ENCODE measurements at regions not wholly inside any gene's neighbourhood (a gene's known extent, or its start where the extent isn't known, plus 50 kb on each side); places are given as distances from the start of the nearest gene placed in this dataset.

DNA sequence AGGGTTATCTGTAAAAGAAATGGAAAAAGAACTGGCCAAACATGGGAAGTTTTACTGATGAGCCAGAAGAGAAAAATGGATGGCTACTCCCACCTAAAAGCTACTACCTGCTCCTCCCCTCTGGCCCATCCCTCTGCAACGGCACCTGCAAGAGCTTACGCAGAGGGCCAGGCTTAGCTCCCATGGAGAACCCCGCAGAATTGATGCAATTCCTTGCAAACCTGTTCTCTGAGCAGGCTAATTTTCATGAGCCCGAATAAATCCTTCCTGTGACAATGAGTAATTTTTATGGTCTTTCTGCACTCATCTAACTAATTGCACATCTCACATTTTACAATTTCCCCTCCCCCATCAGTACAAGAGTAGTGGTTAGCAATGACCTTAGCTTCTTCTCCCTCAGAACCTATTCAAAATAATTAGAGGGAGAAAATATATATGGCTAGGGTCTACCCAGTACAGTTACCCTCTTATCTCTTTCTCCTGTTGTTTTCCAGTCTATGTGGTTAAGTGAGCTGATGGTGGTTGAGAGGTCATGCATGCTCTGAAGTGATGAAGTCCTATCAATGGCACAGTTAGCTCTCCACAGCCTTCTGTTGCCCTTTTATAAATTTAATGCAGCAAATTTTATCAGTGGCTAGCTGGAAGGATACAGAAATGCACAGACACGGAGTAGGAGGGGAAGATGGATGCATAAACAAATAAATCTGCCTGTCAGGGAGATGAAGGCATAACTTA, 67.7 kb upstream of the NTF3 start:
- Mint-ChIP-seq H3K9me3 (ENCODE audit: unreplicated experiment) (no peaks in the 10 kb centered on the region), H3K36me3 (ENCODE audit: low read depth, unreplicated experiment) (no peaks in the 10 kb centered on the region), H3K4me1 (ENCODE audit: unreplicated experiment) (no peaks in the 10 kb centered on the region), H3K27ac (ENCODE audit: unreplicated experiment) (no peak overlapping the region), H3K4me3 (ENCODE audit: unreplicated experiment) (no peak overlapping the region), H3K27me3 (ENCODE audit: unreplicated experiment) (peaks cover 1% of the 10 kb centered on the region)
- DNase-seq (ENCODE audit: low spot score) = no peak
- TF ChIP-seq, protein P1, sequence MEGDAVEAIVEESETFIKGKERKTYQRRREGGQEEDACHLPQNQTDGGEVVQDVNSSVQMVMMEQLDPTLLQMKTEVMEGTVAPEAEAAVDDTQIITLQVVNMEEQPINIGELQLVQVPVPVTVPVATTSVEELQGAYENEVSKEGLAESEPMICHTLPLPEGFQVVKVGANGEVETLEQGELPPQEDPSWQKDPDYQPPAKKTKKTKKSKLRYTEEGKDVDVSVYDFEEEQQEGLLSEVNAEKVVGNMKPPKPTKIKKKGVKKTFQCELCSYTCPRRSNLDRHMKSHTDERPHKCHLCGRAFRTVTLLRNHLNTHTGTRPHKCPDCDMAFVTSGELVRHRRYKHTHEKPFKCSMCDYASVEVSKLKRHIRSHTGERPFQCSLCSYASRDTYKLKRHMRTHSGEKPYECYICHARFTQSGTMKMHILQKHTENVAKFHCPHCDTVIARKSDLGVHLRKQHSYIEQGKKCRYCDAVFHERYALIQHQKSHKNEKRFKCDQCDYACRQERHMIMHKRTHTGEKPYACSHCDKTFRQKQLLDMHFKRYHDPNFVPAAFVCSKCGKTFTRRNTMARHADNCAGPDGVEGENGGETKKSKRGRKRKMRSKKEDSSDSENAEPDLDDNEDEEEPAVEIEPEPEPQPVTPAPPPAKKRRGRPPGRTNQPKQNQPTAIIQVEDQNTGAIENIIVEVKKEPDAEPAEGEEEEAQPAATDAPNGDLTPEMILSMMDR (IDR thresholded peaks at IDR 0.05; ENCODE audit: unreplicated experiment) = no peak

GRCh38 chr12:5369298-5369697, 62.6 kb upstream of the NTF3 start:
- Mint-ChIP-seq H3K4me1 (ENCODE audit: unreplicated experiment) (peaks cover 4% of the 10 kb centered on the region), H3K27ac (ENCODE audit: unreplicated experiment) (no peak overlapping the region), H3K9me3 (ENCODE audit: unreplicated experiment) (no peaks in the 10 kb centered on the region), H3K36me3 (ENCODE audit: low read depth, unreplicated experiment) (no peaks in the 10 kb centered on the region), H3K4me3 (ENCODE audit: unreplicated experiment) (no peak overlapping the region), H3K27me3 (ENCODE audit: unreplicated experiment) (peaks cover 1% of the 10 kb centered on the region)
- TF ChIP-seq, protein P1 (IDR thresholded peaks at IDR 0.05; ENCODE audit: unreplicated experiment) = no peak
- DNase-seq (ENCODE audit: low spot score) = no peak

GRCh38 chr12:5371631-5372030, 60.3 kb upstream of the NTF3 start:
- peaks cover 4% of the 10 kb centered on the region for H3K4me1 Mint-ChIP-seq (ENCODE audit: unreplicated experiment)
- no peak overlapping the region for H3K4me3 Mint-ChIP-seq (ENCODE audit: unreplicated experiment)
- no peak for DNase-seq (ENCODE audit: low spot score)
- H3K9me3 Mint-ChIP-seq (ENCODE audit: unreplicated experiment) = no peaks in the 10 kb centered on the region
- no peaks in the 10 kb centered on the region for H3K27me3 Mint-ChIP-seq (ENCODE audit: unreplicated experiment)
- H3K27ac Mint-ChIP-seq (ENCODE audit: unreplicated experiment) = no peak overlapping the region
- H3K36me3 Mint-ChIP-seq (ENCODE audit: low read depth, unreplicated experiment) = no peaks in the 10 kb centered on the region
- TF ChIP-seq, protein P1 (IDR thresholded peaks at IDR 0.05; ENCODE audit: unreplicated experiment) = no peak

DNA sequence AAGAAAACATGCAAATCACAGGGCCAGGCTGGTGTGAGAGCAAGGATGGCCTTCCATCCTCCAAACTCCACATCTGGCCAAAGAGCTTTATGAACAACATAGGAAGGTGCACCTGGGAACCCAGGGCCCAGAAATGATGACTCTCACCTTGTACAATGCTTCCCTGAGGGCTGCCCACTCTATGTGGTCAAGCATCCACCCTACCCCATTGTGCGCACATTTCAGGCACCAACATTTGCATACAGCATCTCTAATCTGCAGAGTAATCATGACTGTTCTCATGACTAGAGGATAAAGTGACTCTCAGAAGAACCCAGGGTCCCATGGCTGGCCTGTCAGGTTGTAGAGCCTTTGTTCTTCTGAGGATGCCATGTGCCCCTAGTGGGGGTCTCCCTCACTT, 57.2 kb upstream of the NTF3 start:
- Mint-ChIP-seq H3K9me3 (ENCODE audit: unreplicated experiment) (no peaks in the 10 kb centered on the region), H3K4me3 (ENCODE audit: unreplicated experiment) (no peak overlapping the region), H3K27ac (ENCODE audit: unreplicated experiment) (no peak overlapping the region), H3K36me3 (ENCODE audit: low read depth, unreplicated experiment) (no peaks in the 10 kb centered on the region), H3K4me1 (ENCODE audit: unreplicated experiment) (peaks cover 4% of the 10 kb centered on the region), H3K27me3 (ENCODE audit: unreplicated experiment) (no peaks in the 10 kb centered on the region)
- TF ChIP-seq, protein P1 (IDR thresholded peaks at IDR 0.05; ENCODE audit: unreplicated experiment) = no peak
- no peak for DNase-seq (ENCODE audit: low spot score)

GRCh38 chr12:5375547-5376295, 56.2 kb upstream of the NTF3 start:
- no peak overlapping the region for H3K4me3 Mint-ChIP-seq (ENCODE audit: unreplicated experiment)
- H3K9me3 Mint-ChIP-seq (ENCODE audit: unreplicated experiment) = no peaks in the 10 kb centered on the region
- no peaks in the 10 kb centered on the region for H3K36me3 Mint-ChIP-seq (ENCODE audit: low read depth, unreplicated experiment)
- no peak overlapping the region for H3K27ac Mint-ChIP-seq (ENCODE audit: unreplicated experiment)
- no peaks in the 10 kb centered on the region for H3K27me3 Mint-ChIP-seq (ENCODE audit: unreplicated experiment)
- TF ChIP-seq, protein P1 (IDR thresholded peaks at IDR 0.05; ENCODE audit: unreplicated experiment) = no peak
- DNase-seq (ENCODE audit: low spot score) = no peak
- no peaks in the 10 kb centered on the region for H3K4me1 Mint-ChIP-seq (ENCODE audit: unreplicated experiment)
